Right renal pelvis (tissue), 4 donors: ENCODE measurements at regions not wholly inside any gene's neighbourhood (a gene's known extent, or its start where the extent isn't known, plus 50 kb on each side); places are given as distances from the start of the nearest gene placed in this dataset.
"Not testable (repeated sequence)": the region's sequence is repeated elsewhere in the genome, so short reads cannot be mapped to it uniquely, and the experiment has no call there.

Experiments
- DNase-seq, 4 donors: peaks; one replicate each; pipeline ENCODE4 v3.0.0-alpha.2; 2013; ENCODE audit warnings: low read depth in 4 of 4, low spot score in 3 of 4, missing footprints in 1 of 4

DNA sequence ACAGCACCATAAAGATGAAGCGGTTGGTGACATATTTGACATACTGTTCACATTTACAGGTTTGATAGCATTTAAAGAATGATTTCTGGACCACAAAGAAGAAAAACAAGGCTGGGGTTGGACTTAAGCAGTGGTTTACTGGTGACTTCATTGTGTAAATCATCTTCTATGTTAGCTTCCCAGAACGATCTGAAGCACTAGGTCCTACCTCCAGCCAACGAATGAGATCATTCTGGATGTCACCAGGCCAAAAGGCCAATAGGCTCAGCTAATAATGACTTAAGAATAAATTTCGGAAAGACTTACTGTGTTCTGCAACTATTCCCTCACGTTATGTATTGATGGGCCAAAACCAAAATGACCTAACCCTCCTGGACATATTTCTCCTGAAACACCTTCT lies 675.3 kb upstream of the CCNG1 start:
- DNase-seq: no peak

DNA sequence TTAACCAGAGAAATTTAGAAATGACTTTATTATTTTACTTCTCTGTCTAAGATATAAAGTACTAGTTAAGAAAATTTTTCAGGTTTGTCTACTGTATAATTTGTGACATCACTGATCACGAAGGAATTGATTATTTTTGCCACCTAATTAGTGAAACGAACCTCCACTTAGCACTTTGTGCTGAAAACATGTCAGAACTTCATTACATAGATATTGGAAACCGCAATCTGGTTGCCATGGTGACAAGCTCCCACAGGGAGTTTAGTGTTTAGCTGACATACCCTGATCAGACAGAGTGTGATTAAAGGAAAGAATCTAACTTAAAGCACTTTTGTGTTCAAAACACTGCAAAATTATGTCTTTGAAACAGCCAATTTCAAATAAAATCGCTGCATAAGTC lies 668.4 kb upstream of the CCNG1 start:
- DNase-seq: no peak

DNA sequence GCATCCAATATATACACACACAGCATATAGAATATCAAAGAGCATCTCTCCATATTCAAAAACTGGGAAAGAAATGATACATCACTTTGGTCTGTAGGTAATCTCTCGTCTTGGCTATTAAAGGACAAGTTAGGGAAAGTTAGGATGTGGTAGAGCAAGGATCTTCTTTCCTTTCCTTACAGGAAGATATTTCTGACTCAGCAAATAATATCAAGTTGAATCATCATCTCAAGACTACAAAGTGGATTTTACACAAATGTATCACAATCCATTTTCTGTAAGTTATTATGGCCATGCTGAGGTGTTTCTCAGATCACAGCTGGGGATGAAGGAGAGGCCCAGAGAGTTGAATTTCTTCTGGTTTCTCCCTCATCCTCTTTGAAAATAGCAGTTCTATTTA lies 651.7 kb upstream of the CCNG1 start:
- no peak for DNase-seq

DNA sequence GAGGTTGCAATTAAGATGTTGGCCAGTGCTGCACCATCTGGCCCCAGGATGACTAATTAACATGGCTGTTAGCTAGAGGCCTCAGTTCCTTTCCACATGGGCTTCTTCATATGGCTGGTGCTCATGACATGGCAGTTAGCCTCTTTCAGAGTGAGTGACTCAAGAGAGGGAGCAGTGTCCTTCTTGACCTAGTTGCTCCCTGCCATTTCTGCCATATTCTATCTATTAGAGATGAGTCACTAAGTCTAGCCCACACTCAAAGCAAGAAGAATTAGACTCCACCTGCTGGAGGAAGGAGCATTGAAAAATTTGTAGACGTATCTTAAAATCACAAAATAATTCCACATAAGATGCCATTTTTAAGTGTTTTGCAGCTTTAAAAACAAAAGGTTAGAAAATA lies 651.2 kb upstream of the CCNG1 start:
- no peak for DNase-seq

DNA sequence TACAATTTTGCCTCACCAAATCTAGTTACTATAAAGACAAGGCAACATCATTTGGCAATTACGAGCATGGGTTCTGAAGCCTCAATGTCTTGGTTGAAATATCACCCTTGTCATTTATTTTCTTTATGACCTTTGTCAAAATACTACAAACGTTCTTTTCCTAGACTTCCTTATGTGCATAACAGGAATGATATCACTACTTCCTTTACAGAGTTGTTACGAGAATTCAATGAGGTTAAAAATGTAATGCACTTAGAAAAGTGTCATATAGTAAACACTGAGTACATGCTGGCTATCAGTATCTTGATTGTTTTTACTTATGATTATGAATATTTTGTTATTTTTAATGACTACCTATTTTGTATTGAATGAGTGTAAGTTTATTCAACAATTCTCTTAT lies 640.9 kb upstream of the CCNG1 start:
- DNase-seq: no peak

DNA sequence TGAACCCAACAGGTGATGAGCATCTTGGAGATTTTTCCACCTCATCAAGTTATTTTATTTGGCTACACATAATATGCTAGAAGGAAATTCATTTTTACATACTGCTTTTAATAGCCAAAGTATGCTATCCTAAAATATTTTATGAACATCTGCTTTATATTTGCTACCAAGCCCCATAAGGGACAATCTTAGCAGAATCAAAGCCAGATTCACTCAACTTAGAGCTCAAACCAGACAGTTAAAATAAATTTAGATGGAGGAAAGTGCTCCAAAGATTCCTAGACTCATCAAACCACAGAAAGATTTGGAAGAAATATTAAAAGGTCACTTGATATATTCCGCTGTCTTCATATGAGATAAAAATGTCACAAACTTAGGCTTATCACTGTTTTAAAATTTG lies 637.1 kb upstream of the CCNG1 start:
- no peak for DNase-seq

DNA sequence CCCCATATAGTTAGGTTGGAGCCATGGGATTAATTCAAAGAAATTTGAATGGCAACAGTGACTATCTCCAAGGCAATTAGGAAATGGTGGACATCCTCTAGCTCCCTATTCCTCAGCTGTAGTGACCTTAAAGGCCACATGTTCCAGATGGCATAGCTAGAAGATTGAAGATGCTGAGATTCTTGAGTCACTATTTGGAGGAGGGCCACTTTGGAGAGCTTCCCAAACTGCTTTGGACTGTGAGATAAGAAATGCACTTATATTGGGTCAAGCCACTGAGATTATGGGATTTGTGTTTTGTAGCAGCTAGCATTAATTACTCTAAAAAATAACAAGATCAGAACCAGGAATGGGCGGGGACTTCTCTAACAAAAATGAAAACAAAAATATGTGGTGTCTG lies 636.2 kb upstream of the CCNG1 start:
- no peak for DNase-seq

DNA sequence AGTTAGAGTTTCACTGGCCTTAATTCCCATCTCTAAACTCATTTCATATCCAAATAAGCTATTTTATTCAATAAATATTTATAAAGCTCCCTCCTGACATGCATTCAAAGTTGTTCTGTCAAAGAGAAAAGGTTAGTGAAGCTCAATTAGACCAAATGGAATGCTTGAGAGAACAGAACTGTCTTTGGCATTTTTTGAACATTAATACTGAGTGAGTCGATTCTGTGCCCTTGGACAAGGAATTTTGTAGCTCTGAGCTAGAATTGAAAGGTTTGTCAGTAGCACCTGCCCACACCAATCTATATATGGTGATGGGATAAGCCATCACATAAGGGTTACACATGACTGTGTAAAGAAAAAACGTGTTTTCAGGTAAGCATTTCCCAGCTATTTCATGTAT lies 631.2 kb upstream of the CCNG1 start:
- no peak for DNase-seq

DNA sequence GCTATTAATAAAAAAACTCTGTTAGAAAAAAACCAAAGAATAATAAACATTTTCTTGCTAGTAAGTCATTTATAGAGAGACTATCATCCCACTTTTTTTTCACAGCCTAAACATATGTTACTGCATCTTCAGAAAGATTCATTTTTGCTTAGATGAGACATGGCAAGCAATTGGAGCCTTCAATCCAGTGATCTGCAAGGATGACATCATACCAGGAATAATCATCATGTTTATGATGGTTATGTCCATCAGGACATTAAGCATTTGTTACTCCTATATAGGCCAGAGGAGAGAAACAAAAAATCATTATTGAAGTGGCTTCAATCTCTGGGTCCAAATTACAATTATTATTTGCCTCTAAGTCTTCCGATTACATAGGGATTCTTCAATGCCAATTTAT lies 626.3 kb upstream of the CCNG1 start:
- no peak for DNase-seq

DNA sequence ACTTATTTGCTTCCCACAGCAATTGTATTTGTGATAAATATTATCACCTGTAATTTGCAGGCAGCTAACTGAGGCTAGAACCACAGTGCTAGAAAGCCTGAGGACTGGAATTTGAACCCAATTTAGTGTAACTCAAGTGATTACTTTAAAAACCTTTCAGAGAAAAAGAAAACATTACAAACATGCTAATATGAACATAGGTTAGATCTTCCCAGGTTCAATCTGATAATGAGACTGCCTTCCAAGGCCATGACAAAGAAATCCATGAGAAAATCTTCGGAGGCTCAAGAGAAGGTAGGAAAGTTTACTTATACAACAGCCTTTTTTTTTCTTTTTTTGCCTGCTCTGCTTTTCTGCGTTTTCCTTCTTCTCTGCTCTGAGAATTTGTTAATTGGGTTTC lies 620.6 kb upstream of the CCNG1 start:
- DNase-seq: no peak

DNA sequence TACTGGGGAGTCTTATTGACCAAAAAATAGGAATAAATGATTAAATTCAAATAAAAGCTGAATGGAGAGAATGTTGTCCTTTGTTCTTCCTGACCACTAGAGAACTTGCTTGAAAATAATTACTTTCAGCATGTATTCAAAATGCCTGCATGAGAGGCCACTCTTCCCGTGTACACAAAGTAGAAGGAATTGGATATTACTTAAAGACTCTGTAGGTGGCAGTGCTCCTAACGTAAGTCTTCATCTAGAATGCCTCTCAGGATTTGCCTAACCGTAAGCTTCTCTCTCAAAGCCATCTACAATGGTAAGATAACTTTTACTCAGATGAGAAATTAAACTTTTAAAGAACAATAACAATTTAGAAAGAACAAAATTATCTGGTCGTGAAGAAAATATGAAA lies 620.0 kb upstream of the CCNG1 start:
- no peak for DNase-seq

DNA sequence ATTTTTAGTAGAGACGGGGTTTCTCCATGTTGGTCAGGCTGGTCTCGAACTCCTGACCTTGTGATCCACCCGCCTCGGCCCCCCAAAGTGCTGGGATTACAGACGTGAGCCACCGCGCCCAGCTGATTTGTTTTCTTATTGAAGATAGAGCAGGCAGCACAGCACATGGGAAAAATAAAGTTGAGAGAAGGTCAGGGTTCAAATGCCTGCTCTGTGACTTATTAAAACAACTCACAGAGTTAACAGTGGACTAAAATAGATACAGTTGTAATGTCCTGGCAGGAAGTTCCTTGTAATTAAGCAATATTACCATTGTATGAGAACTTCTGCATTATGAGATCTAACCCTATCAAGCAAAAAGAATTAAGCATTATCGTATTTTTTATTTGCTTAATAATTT lies 615.7 kb upstream of the CCNG1 start:
- DNase-seq: not testable (repeated sequence)

DNA sequence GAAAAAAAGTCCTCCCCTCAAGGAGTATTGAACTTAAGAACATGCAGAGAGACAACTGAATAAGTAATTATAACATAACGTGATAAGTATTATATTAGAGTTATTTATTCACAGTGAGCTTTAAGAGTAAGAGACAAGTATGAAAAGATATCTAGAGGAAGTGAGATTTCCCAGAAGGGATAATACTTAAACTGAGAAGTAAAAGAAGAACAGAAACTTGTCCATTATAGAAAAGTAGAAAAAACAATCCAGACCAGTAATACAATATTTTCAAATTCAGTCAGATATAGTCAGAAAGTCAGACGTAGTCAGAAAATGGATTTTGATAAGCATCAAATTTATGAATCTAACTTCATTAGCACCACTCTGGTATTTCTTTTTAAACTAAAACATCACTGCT lies 613.0 kb upstream of the CCNG1 start:
- no peak for DNase-seq

DNA sequence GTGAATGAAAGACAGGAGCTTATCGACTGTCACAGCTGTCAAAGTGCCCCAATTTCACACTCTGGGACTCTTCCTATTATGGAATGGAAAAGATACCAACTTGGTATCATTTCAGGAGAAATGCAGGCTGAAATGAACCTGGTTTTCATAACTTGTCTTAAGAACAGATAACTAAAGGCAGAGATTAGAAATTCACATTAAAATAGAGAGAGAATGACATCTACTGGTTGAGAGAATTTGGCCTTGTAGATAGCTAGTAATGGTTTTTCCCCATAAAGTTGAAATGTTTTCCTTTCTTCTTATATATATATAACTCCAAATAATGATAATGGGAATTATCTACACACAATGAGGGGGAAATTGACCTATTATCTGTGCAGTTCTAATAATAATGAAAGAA lies 600.2 kb upstream of the CCNG1 start:
- DNase-seq: no peak

DNA sequence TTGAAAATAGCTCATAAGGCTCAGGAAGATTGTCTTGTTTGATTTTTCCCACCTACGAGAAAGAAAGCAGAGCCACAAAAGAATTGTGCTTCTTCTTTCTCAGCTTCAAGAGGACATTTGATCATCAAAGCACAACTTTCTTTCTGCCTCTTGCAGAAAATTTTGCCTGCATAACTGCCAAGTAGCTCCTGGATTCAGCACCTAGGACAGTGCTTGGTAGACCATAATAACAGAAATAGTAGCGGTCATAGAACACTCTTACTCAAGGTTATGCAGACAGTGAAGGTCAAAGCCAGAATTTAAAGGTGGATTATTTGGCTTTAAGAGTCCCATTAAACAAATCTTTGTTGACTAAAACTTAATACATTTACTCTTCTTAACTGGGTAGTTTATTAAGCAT lies 594.7 kb upstream of the CCNG1 start:
- no peak for DNase-seq

DNA sequence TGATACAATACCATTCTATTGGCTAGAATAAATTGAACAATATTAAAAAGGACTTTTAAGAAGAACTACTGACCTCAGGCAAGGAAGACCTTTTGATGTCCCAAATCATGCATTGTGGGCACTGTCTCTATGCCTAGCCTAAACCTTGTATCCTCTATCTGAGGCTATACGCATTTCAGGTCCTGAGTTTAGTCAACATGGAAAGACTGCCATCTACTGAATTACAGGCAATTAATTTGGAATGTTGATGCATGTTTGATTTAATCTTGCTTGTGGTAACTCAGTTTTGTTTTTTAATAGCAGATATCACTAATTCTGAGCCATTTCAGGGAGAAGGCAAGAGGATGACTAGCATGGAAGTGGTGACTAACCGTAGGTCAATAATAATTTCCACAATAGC lies 585.3 kb upstream of the CCNG1 start:
- DNase-seq: no peak

DNA sequence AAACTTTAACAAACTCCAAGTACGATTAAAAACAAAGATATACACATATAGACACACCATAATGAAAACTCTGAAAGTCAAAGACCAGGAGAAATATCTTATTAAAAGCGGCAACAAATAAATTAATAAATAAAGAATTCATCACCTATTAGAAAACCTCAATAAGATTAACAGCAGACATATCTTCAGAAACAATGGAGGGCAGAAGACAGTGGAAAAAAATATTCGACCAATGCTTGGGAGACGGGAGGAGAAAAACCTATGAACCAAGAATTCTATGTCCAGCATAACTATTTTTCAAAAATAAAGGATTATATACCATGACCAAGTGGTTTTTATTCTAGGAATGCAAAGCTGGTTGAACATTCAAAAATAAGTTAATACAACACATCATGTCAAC lies 578.6 kb upstream of the CCNG1 start:
- no peak for DNase-seq

DNA sequence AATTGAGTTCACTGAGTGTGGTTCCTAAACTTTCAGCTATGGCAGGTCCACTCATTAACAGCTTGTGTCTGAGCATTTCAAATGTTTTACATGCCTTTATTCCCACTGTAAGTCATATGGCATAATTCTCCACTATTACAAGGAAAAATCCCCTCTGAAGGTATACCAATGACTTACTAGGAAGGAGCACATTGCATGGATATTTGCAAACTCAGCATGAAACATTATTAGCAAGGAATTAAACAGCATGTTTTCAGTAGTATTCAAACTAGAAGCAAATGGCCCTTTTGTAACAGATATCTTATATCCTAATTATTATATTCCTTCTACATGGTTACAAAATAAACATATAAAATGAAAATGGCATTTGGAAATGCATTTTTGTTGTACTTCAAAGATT lies 566.4 kb upstream of the CCNG1 start:
- DNase-seq: no peak

DNA sequence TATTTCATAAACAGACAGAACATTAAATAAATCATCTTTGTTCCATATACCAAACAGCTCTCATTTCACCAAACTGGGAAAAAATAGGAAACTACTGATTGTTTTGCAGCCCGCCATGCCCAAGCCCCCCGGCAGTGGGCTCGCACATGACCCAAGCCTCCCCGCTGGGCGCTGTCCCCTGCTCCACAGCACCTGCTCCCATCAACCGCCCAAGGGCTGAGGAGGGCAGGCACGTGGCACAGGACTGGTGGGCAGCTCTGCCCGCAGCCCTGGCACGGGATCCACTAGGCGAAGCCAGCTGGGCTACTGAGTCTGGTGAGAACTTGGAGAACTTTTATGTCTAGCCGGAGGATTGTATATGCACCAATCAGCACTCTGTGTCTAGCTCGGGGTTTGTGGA lies 554.8 kb upstream of the CCNG1 start:
- no peak for DNase-seq

DNA sequence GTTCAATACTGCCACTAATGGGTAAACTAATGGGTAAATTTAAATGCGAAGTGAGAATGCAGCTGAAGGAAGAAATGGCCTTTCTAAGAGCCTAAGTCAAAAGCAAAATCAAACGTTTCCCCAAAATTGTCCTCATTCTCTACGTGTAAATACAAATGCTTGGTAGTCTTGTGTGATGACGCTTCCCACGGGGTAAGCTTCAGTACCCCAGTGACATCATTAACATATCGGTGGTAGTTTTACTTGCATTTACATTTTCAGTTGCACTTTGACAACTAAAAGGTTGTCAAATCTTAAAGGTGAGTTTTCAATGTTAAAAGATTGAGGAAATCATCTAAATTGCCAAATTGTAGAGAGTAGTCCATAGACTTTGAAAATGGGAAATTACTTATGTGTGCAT lies 550.7 kb upstream of the CCNG1 start:
- DNase-seq: no peak

DNA sequence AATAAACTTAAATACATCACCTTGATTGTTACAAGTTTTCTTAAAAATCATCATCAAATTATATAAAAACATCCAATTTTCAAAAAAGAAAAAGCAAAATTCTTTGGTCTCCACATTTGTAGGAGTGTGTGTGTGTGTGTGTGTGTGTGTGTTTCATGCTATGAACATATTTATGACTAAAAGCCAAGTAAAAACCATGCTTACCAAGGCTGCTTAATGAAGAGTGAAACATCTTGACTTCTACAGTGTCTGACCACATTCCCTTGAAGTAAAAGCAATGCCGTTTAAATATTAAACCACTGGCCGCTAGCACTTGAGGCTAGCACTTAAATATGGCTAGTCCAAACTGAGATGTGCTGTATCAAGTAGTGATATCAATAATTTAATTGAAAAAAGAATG lies 549.1 kb upstream of the CCNG1 start:
- DNase-seq: no peak

DNA sequence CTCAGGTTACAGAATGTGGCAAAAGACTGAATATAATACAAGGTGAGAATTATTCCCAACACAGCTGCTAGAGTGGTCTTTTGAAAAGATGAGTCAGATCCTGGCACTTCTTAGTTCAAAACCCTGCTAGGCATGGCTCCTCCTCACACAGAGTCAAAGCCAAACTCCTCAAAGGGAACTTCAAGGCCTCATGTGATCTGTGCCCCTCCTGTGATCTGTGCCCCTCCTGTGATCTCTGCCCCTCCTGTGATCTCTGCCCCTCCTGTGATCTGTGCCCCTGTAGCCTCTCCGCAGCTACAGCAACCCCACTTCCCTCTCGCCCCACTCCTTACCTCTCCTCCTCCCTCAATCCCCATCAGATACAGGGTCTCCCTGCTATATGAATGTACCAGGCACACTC lies 525.5 kb upstream of the CCNG1 start:
- no peak for DNase-seq

DNA sequence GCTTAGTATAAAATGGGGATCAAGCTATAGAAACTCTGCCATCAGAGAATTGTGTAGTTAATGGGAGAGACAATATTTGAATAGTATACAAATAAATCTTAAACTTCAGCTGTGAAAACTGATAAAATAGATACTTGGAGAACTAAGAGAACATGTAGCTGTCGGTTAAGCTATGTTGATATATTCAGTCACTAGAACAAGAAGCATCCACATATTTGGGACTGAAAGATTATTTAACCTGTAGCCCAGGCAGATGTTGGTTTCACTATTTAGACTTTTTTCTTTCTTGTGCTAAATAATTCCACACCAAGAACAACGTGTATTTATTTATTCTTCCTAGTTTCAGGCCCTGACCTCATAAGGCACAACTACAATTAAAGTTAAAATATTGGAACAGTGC lies 521.0 kb upstream of the CCNG1 start:
- DNase-seq: no peak

DNA sequence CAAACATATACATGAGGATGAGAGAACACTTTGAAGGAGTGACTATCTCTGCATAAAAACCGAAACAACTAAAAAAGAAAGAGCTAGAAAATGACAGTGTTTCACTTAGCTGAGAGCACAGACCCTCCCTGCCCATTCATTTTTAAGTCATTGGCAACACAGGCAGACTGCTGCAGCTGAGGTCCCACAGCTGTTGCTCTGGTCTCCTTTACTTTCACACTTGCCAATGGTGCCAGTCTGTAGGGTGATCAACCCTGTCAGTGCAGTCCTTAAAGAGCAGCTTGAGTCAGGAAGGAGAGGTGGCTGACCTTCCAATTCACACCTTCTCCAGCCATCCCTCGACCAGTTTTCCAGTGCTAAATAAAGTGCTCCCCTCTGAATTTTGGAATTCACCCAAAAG lies 508.3 kb upstream of the CCNG1 start:
- DNase-seq: no peak
